PC-9 (cell line): ENCODE measurements at regions not wholly inside any gene's neighbourhood (a gene's known extent, or its start where the extent isn't known, plus 50 kb on each side); places are given as distances from the start of the nearest gene placed in this dataset.

Experiments used
- BruUV-seq: library from RNA; stranded (reverse); fragments of 400-500 nt; replicated peaks from 2 replicates; lab custom pipeline; 2021; lab: Mats Ljungman, UMichigan
- CTCF ChIA-PET: fragments of 300-600 bp; sonication (Branson Sonifier 250); formaldehyde crosslinking; loops from one replicate; lab custom pipeline; 2022; ENCODE audit warnings: antibody characterized with exemption; lab: Charles Lee
- POLR2A ChIA-PET: fragments of 300-600 bp; sonication (Branson Sonifier 250); formaldehyde crosslinking; loops from one replicate; lab custom pipeline; 2022; ENCODE audit warnings: antibody characterized with exemption; ENCODE audit not compliant: unreplicated experiment; lab: Charles Lee
- DNase-seq, 2 experiments: peaks; one replicate each; pipeline versions ENCODE4 v3.0.0 to v3.0.0-alpha.2; 2015 to 2022; ENCODE audit warnings: mixed read lengths in 1 of 2
- H2AFZ ChIP-seq: fragments of 200-600 bp; sonication (generic); 2 replicates; pipeline ENCODE4 v1.8.1; 2017; ENCODE audit warnings: antibody characterized with exemption
- H3F3A ChIP-seq: fragments of 200-600 bp; sonication (generic); 2 replicates; pipeline ENCODE4 v1.8.1; 2017; ENCODE audit warnings: antibody characterized with exemption, mild to moderate bottlenecking, low read depth; ENCODE audit not compliant: insufficient read depth
- H3K27ac ChIP-seq: fragments of 200-600 bp; sonication (generic); 2 replicates; pipeline ENCODE4 v1.6.1; 2016; ENCODE audit warnings: mixed run types
- H3K27me3 ChIP-seq: fragments of 200-600 bp; sonication (generic); 2 replicates; pipeline ENCODE4 v1.6.1; 2016; ENCODE audit warnings: low read depth, mixed run types; ENCODE audit not compliant: insufficient read depth
- H3K36me3 ChIP-seq: fragments of 200-600 bp; sonication (generic); 2 replicates; pipeline ENCODE4 v1.6.1; 2016; ENCODE audit warnings: low read depth, mixed run types
- H3K4me1 ChIP-seq: fragments of 200-600 bp; sonication (generic); replicated peaks from 2 replicates; pipeline ENCODE4 v1.6.1; 2016; ENCODE audit warnings: mixed run types; ENCODE audit not compliant: insufficient read depth
- H3K4me2 ChIP-seq: fragments of 200-600 bp; sonication (generic); 2 replicates; pipeline ENCODE4 v1.6.1; 2017; ENCODE audit warnings: mixed run types
- H3K4me3 ChIP-seq: fragments of 200-600 bp; sonication (generic); 2 replicates; pipeline ENCODE4 v1.6.1; 2016; ENCODE audit warnings: mixed run types
- H3K79me2 ChIP-seq: fragments of 200-600 bp; sonication (generic); 2 replicates; pipeline ENCODE4 v1.6.1; 2017; ENCODE audit warnings: low read depth, mixed run types
- H3K9me2 ChIP-seq: fragments of 200-600 bp; sonication (generic); 2 replicates; pipeline ENCODE4 v1.8.1; 2017; ENCODE audit warnings: mild to moderate bottlenecking; ENCODE audit not compliant: insufficient read depth
- H3K9me3 ChIP-seq: fragments of 200-600 bp; sonication (generic); 2 replicates; pipeline ENCODE4 v1.8.1; 2016; ENCODE audit warnings: low read depth; ENCODE audit not compliant: insufficient read depth
- H4K20me1 ChIP-seq: fragments of 200-600 bp; sonication (generic); 2 replicates; pipeline ENCODE4 v1.8.1; 2017; ENCODE audit not compliant: insufficient read depth
- CTCF ChIP-seq: fragments of 200-600 bp; sonication (generic); conservative IDR thresholded peaks from 2 replicates; pipeline ENCODE4 v1.6.1; 2017; ENCODE audit warnings: mixed run types, antibody characterized with exemption, mild to moderate bottlenecking, moderate library complexity
- EZH2 ChIP-seq: fragments of 200-600 bp; sonication (generic); IDR thresholded peaks from 2 replicates; pipeline ENCODE4 v1.8.0; 2017; ENCODE audit warnings: antibody characterized with exemption, low read depth
- intact Hi-C: fragments of 100-400 bp; cut with micrococcal nuclease; formaldehyde crosslinking; loops from one replicate; pipeline ENCODE4 v1.10.0; 2022; ENCODE audit not compliant: unreplicated experiment

DNA sequence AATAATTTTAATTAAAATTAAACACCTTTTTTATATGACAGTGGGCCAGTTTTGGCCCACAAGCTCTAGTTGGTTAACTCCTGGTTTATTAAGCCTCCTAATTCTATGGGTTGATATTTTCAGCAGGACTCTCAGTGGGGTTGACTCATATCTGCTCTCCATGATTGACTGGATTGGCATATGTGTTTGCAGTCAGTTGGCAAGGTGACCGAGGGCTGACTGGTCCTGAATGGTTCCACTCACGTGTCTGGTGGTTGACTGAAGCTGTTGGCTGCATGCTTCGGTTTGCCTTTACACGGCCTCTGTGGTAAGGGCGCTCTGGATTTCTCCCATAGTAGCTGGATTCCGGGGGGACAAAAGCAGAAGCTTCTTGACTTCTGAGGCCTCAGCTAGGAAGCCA lies 65.3 kb upstream of the ZNF280D start:
- TF ChIP-seq EZH2 (no peak), CTCF (no peak)
- no peaks in the 10 kb centered on the region for H3K27me3 ChIP-seq
- no peak overlapping the region for H3K4me3 ChIP-seq
- POLR2A ChIA-PET: no interaction called here
- no peak overlapping the region for H2AFZ ChIP-seq
- H3K9me3 ChIP-seq: no peaks in the 10 kb centered on the region
- H3K4me1 ChIP-seq: no peaks in the 10 kb centered on the region
- no TSS peak for BruUV-seq
- H3K4me2 ChIP-seq: no peak overlapping the region
- CTCF ChIA-PET: no interaction called here
- intact Hi-C loops: no loop called here
- no peak overlapping the region for H3K27ac ChIP-seq
- DNase-seq: no peak
- no peaks in the 10 kb centered on the region for H3K79me2 ChIP-seq
- no peaks in the 10 kb centered on the region for H3K9me2 ChIP-seq
- no peaks in the 10 kb centered on the region for H3F3A ChIP-seq
- no peaks in the 10 kb centered on the region for H3K36me3 ChIP-seq
- H4K20me1 ChIP-seq: no peaks in the 10 kb centered on the region

- H3K9me2 ChIP-seq: no peaks in the 10 kb centered on the region
- H3K79me2 ChIP-seq: no peaks in the 10 kb centered on the region
- no peaks in the 10 kb centered on the region for H3K9me3 ChIP-seq
- DNase-seq: no peak
- H2AFZ ChIP-seq: no peak overlapping the region
- H3F3A ChIP-seq: no peaks in the 10 kb centered on the region
- BruUV-seq: no TSS peak
- H3K4me3 ChIP-seq: no peak overlapping the region
- no peaks in the 10 kb centered on the region for H3K36me3 ChIP-seq
- H4K20me1 ChIP-seq: no peaks in the 10 kb centered on the region
- H3K4me2 ChIP-seq: no peak overlapping the region
- no peaks in the 10 kb centered on the region for H3K27me3 ChIP-seq
- TF ChIP-seq CTCF: no peak
- no peak for TF ChIP-seq EZH2
- ChIA-PET CTCF (no interaction called here), POLR2A (no interaction called here)
- H3K4me1 ChIP-seq: no peaks in the 10 kb centered on the region
- no peak overlapping the region for H3K27ac ChIP-seq
- intact Hi-C loops: no loop called here
Measured at GRCh38 chr15:56797720-56798275, 64.5 kb upstream of the ZNF280D start.

DNA sequence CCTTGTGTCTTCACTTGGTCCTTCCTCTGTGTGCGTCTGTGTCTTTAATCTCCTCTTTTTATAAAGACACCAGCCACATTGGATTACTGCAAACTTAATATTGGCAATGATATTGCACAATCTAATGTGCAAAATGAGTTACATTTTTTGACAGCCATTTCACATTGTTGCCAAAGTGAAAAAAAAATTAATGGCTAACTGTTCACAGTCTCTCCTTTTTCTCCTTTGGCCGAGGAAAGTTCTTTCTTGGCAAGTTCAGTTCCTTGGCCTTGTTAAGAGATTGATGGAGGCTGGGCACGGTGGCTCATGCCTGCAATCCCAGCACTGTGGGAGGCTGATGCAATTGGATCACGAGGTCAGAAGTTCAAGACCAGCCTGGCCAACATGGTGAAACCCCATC lies 62.2 kb upstream of the ZNF280D start:
- ChIA-PET CTCF (no interaction called here), POLR2A (no interaction called here)
- H3K27ac ChIP-seq: no peak overlapping the region
- no peaks in the 10 kb centered on the region for H3K27me3 ChIP-seq
- no peak for TF ChIP-seq EZH2
- TF ChIP-seq CTCF: no peak
- intact Hi-C loops: no loop called here
- no peaks in the 10 kb centered on the region for H3K9me3 ChIP-seq
- no peak overlapping the region for H3K4me3 ChIP-seq
- H3K36me3 ChIP-seq: no peaks in the 10 kb centered on the region
- H2AFZ ChIP-seq: no peak overlapping the region
- H3K4me2 ChIP-seq: no peak overlapping the region
- H4K20me1 ChIP-seq: no peaks in the 10 kb centered on the region
- H3K4me1 ChIP-seq: no peaks in the 10 kb centered on the region
- no TSS peak for BruUV-seq
- no peaks in the 10 kb centered on the region for H3K79me2 ChIP-seq
- H3F3A ChIP-seq: no peaks in the 10 kb centered on the region
- no peak for DNase-seq
- H3K9me2 ChIP-seq: no peaks in the 10 kb centered on the region
